Colonic mucosa (tissue), 4 donors: ENCODE measurements at regions not wholly inside any gene's neighbourhood (a gene's known extent, or its start where the extent isn't known, plus 50 kb on each side); places are given as distances from the start of the nearest gene placed in this dataset.
"Not testable (repeated sequence)": the region's sequence is repeated elsewhere in the genome, so short reads cannot be mapped to it uniquely, and the experiment has no call there.

Source experiments
- DNase-seq: peaks from one replicate; pipeline ENCODE4 v3.0.0-alpha.2; 2020
- H3K27ac ChIP-seq: fragments of 200-600 bp; one replicate; pipeline ENCODE4 v1.8.0; 2021
- H3K27me3 ChIP-seq: fragments of 200-600 bp; one replicate; pipeline ENCODE4 v1.8.0; 2021
- H3K36me3 ChIP-seq: fragments of 200-600 bp; one replicate; pipeline ENCODE4 v1.8.0; 2021
- H3K4me1 ChIP-seq: fragments of 200-600 bp; one replicate; pipeline ENCODE4 v1.8.0; 2021; ENCODE audit warnings: mild to moderate bottlenecking
- H3K4me3 ChIP-seq: fragments of 200-600 bp; one replicate; pipeline ENCODE4 v1.8.0; 2021
- H3K9ac ChIP-seq, 2 donors: one replicate each; pipeline ENCODE4 v1.7.0; 2013; ENCODE audit warnings: control low read depth in 2 of 2, low read depth in 2 of 2, low read length in 2 of 2
- H3K9me3 ChIP-seq: fragments of 200-600 bp; one replicate; pipeline ENCODE4 v1.8.0; 2021
- CTCF ChIP-seq: fragments of 200-600 bp; IDR thresholded peaks from one replicate; pipeline ENCODE4 v1.8.0; 2022; ENCODE audit warnings: antibody characterized with exemption, mild to moderate bottlenecking
- intact Hi-C: fragments of 100-400 bp; cut with DNase I; formaldehyde crosslinking; loops from one replicate; pipeline ENCODE4 v1.14.1; 2022
- donor health status: healthy.
- donor health status: DM: no; HTN: no; CAD: no.
- donor health status: DM: no; HTN: no; CAD: no.

- intact Hi-C loops = no loop called here
- H3K4me3 ChIP-seq = no peak overlapping the region
- H3K27ac ChIP-seq = no peak overlapping the region
- no peak for DNase-seq
- H3K36me3 ChIP-seq = no peaks in the 10 kb centered on the region
- no peak for TF ChIP-seq CTCF
- H3K9ac ChIP-seq = no peak overlapping the region
- no peaks in the 10 kb centered on the region for H3K27me3 ChIP-seq
- no peaks in the 10 kb centered on the region for H3K4me1 ChIP-seq
- no peaks in the 10 kb centered on the region for H3K9me3 ChIP-seq
Observed at GRCh38 chr17:53629188-53629587, 193.5 kb upstream of the KIF2B start.

- Histone ChIP-seq H3K27ac (no peak overlapping the region), H3K4me3 (no peak overlapping the region)
- intact Hi-C loops = no loop called here
Observed at GRCh38 chr17:53628011-53628410, 194.7 kb upstream of the KIF2B start.

GRCh38 chr17:53627511-53627910 lies 195.2 kb upstream of the KIF2B start:
- H3K27ac ChIP-seq = no peak overlapping the region
- intact Hi-C loops = no loop called here
- no peak overlapping the region for H3K4me3 ChIP-seq
- no peaks in the 10 kb centered on the region for H3K27me3 ChIP-seq
- no peak for DNase-seq
- no peaks in the 10 kb centered on the region for H3K4me1 ChIP-seq
- no peaks in the 10 kb centered on the region for H3K9me3 ChIP-seq
- no peak for TF ChIP-seq CTCF
- H3K36me3 ChIP-seq = no peaks in the 10 kb centered on the region
- H3K9ac ChIP-seq = no peak overlapping the region

More at GRCh38 chr17:53628011-53628410, 194.7 kb upstream of the KIF2B start:
- H3K36me3 ChIP-seq = no peaks in the 10 kb centered on the region
- H3K9me3 ChIP-seq = no peaks in the 10 kb centered on the region
- H3K27me3 ChIP-seq = no peaks in the 10 kb centered on the region
- TF ChIP-seq CTCF = no peak
- no peaks in the 10 kb centered on the region for H3K4me1 ChIP-seq
- H3K9ac ChIP-seq = no peak overlapping the region
- no peak for DNase-seq

- no peak for DNase-seq
Observed at GRCh38 chr17:53626286-53626685, 196.4 kb upstream of the KIF2B start.

GRCh38 chr17:53619025-53619424 lies 203.7 kb upstream of the KIF2B start:
- Histone ChIP-seq H3K27ac (no peak overlapping the region), H3K9ac (no peak overlapping the region), H3K9me3 (no peaks in the 10 kb centered on the region), H3K4me1 (no peaks in the 10 kb centered on the region), H3K36me3 (no peaks in the 10 kb centered on the region), H3K4me3 (no peak overlapping the region), H3K27me3 (no peaks in the 10 kb centered on the region)
- no peak for TF ChIP-seq CTCF
- intact Hi-C loops = no loop called here
- no peak for DNase-seq

More at GRCh38 chr17:53626286-53626685, 196.4 kb upstream of the KIF2B start:
- no peak overlapping the region for H3K27ac ChIP-seq
- no peaks in the 10 kb centered on the region for H3K27me3 ChIP-seq
- intact Hi-C loops = no loop called here
- TF ChIP-seq CTCF = no peak
- no peaks in the 10 kb centered on the region for H3K4me1 ChIP-seq
- H3K36me3 ChIP-seq = no peaks in the 10 kb centered on the region
- no peaks in the 10 kb centered on the region for H3K9me3 ChIP-seq
- H3K9ac ChIP-seq = no peak overlapping the region
- H3K4me3 ChIP-seq = no peak overlapping the region

- H3K4me1 ChIP-seq, H3K4me3 ChIP-seq, H3K9me3 ChIP-seq, H3K36me3 ChIP-seq, intact Hi-C loops, H3K27ac ChIP-seq, H3K27me3 ChIP-seq, DNase-seq, H3K9ac ChIP-seq: not testable (repeated sequence)
Observed at GRCh38 chr17:53608208-53608607, 214.5 kb upstream of the KIF2B start.
